HepG2 (cell line): ENCODE measurements at regions not wholly inside any gene's neighbourhood (a gene's known extent, or its start where the extent isn't known, plus 50 kb on each side); places are given as distances from the start of the nearest gene placed in this dataset.

ENCODE experiments used
- ATF3 ChIP-seq: sonication (generic); formaldehyde crosslinking; IDR thresholded peaks from 2 replicates; pipeline ENCODE4 v1.4.0; 2020; ENCODE audit warnings: missing genetic modification reagents
- FOXJ3 ChIP-seq: sonication (generic); formaldehyde crosslinking; IDR thresholded peaks from 2 replicates; pipeline ENCODE4 v1.4.0; 2020; ENCODE audit warnings: missing genetic modification reagents, mild to moderate bottlenecking, borderline replicate concordance
- FOXK2 ChIP-seq: fragments of 450-650 bp; IDR thresholded peaks from 2 replicates; pipeline ENCODE4 v1.6.1; 2016
- NFRKB ChIP-seq: fragments of 450-650 bp; IDR thresholded peaks from 2 replicates; pipeline ENCODE4 v1.6.1; 2017
- POLR2A ChIP-seq, 2 experiments: IDR thresholded peaks; 2 replicates each; pipeline ENCODE4 v1.6.1; 2011; ENCODE audit warnings: low read depth in 2 of 2, low read length in 2 of 2, mild to moderate bottlenecking in 1 of 2, moderate library complexity in 1 of 2; ENCODE audit not compliant: insufficient read depth in 1 of 2
- TRIM24 ChIP-seq: sonication (generic); formaldehyde crosslinking; IDR thresholded peaks from 2 replicates; pipeline ENCODE4 v1.8.0; 2022; ENCODE audit warnings: mild to moderate bottlenecking, missing genetic modification reagents
- ZNF10 ChIP-seq: sonication (generic); formaldehyde crosslinking; IDR thresholded peaks from 2 replicates; pipeline ENCODE4 v1.4.0; 2020; ENCODE audit warnings: mild to moderate bottlenecking, low read depth, missing genetic modification reagents, borderline replicate concordance
- ZNF253 ChIP-seq: sonication (generic); formaldehyde crosslinking; IDR thresholded peaks from 2 replicates; pipeline ENCODE4 v1.8.0; 2022; ENCODE audit warnings: mild to moderate bottlenecking, missing genetic modification reagents, borderline replicate concordance
- ZNF557 ChIP-seq: sonication (generic); formaldehyde crosslinking; IDR thresholded peaks from 2 replicates; pipeline ENCODE4 v1.4.0; 2020; ENCODE audit warnings: missing genetic modification reagents
- ZNF646 ChIP-seq: sonication (generic); formaldehyde crosslinking; IDR thresholded peaks from 2 replicates; pipeline ENCODE4 v1.9.0; 2021; ENCODE audit warnings: mild to moderate bottlenecking, missing genetic modification reagents
- ZNF740 ChIP-seq: sonication (generic); formaldehyde crosslinking; IDR thresholded peaks from 2 replicates; pipeline ENCODE4 v1.4.0; 2020; ENCODE audit warnings: missing genetic modification reagents
- ZSCAN21 ChIP-seq: sonication (generic); formaldehyde crosslinking; IDR thresholded peaks from 2 replicates; pipeline ENCODE4 v1.8.0; 2022; ENCODE audit warnings: mild to moderate bottlenecking, missing genetic modification reagents, moderate library complexity, borderline replicate concordance
- TF ChIP-seq, protein P1 (sequence below): sonication (generic); formaldehyde crosslinking; IDR thresholded peaks from 2 replicates; pipeline ENCODE4 v1.4.0; 2020; ENCODE audit warnings: mild to moderate bottlenecking, missing genetic modification reagents
- TF ChIP-seq, protein P2 (sequence below): sonication (generic); formaldehyde crosslinking; IDR thresholded peaks from 2 replicates; pipeline ENCODE4 v1.5.0; 2020; ENCODE audit warnings: mild to moderate bottlenecking, missing genetic modification reagents, moderate library complexity

DNA sequence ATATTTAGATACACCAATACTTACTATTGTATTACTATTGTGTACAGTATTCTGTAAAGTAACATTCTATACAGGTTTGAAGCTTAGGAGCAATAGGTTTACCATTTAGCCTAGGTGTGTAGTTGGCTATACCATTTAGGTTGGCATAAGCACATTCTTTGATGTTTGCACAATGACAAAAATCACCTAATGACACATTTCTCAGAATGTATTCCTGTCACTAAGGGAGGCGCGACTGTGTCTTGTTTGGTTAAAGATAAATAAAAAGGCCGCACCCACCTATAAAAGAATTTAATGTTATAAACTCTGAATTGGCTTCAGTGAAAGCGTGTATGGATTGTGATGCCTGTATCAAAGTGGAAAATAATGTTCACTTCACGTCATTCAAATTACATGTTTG, 1815.4 kb upstream of the CDH6 start:
- TF ChIP-seq ZNF253 (CRISPR knock-in tag): no peak
- TF ChIP-seq ZSCAN21 (CRISPR knock-in tag): no peak
- TF ChIP-seq NFRKB: no peak
- TF ChIP-seq FOXK2: no peak
- no peak for TF ChIP-seq TRIM24
- TF ChIP-seq ZNF557 (CRISPR knock-in tag): no peak
- no peak for TF ChIP-seq POLR2A (IDR thresholded peaks at IDR 0.05; ENCODE audit: insufficient read depth in 1 of 2, low read depth in 2 of 2, low read length in 2 of 2)
- TF ChIP-seq ZNF10: no peak
- TF ChIP-seq, protein P1, sequence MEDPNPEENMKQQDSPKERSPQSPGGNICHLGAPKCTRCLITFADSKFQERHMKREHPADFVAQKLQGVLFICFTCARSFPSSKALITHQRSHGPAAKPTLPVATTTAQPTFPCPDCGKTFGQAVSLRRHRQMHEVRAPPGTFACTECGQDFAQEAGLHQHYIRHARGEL (CRISPR knock-in tag): no peak
- no peak for TF ChIP-seq ZNF646 (CRISPR knock-in tag)
- no peak for TF ChIP-seq ZNF740 (CRISPR knock-in tag)
- TF ChIP-seq, protein P2, sequence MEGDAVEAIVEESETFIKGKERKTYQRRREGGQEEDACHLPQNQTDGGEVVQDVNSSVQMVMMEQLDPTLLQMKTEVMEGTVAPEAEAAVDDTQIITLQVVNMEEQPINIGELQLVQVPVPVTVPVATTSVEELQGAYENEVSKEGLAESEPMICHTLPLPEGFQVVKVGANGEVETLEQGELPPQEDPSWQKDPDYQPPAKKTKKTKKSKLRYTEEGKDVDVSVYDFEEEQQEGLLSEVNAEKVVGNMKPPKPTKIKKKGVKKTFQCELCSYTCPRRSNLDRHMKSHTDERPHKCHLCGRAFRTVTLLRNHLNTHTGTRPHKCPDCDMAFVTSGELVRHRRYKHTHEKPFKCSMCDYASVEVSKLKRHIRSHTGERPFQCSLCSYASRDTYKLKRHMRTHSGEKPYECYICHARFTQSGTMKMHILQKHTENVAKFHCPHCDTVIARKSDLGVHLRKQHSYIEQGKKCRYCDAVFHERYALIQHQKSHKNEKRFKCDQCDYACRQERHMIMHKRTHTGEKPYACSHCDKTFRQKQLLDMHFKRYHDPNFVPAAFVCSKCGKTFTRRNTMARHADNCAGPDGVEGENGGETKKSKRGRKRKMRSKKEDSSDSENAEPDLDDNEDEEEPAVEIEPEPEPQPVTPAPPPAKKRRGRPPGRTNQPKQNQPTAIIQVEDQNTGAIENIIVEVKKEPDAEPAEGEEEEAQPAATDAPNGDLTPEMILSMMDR (CRISPR knock-in tag): no peak
- no peak for TF ChIP-seq FOXJ3 (CRISPR knock-in tag)
- TF ChIP-seq ATF3 (CRISPR knock-in tag): no peak
